ENCODE measurements at regions not wholly inside any gene's neighbourhood (a gene's known extent, or its start where the extent isn't known, plus 50 kb on each side); places are given as distances from the start of the nearest gene placed in this dataset.
"Not testable (repeated sequence)": the region's sequence is repeated elsewhere in the genome, so short reads cannot be mapped to it uniquely, and the experiment has no call there.

DNA sequence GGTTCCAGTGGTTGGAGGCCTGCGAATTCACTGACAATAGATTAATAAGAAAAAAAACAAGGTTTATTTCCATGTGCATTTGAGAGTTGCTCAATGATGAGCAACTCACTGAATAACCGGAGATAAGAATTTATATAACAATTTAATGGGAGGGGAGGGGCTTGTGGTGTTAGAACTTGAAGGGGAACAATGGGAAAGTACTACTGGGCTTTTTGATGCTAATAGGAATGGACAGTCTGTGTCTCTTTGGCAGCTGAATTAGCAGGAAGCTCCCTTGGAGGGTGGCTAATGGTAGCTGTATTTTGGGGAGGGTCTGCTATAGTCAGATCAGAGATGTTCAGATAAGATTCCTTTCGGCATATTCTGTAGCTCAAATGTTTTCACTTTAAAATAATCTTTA, 62.4 kb upstream of the GMDS start:
- Histone ChIP-seq H3K27me3 (replicated peaks in 2 of 5; ENCODE audit: control insufficient read depth in 4 of 5, insufficient read depth in 5 of 5, low read length in 4 of 5) (no peaks in the 10 kb centered on the region), H3K36me3 (ENCODE audit: control insufficient read depth in 4 of 4, insufficient read depth in 4 of 4, low read length in 3 of 4) (peaks cover 0 to 3% (median under 1%) of the 10 kb centered on the region in 4 experiments), H3K4me1 (ENCODE audit: control extremely low read depth in 1 of 4, control insufficient read depth in 4 of 4, insufficient read depth in 4 of 4, low read length in 3 of 4) (no peaks in the 10 kb centered on the region), H3K27ac (ENCODE audit: insufficient read depth in 1 of 2, low read depth in 1 of 2, low read length in 2 of 2, poor library complexity in 1 of 2, severe bottlenecking in 2 of 2) (no peak overlapping the region), H3K4me3 (ENCODE audit: control insufficient read depth in 1 of 7, extremely low read depth in 1 of 7, insufficient read depth in 4 of 7, low read depth in 2 of 7, low read length in 6 of 7) (no peak overlapping the region), H3K9me3 (ENCODE audit: control extremely low read depth in 1 of 5, control insufficient read depth in 4 of 5, insufficient read depth in 2 of 5, low read depth in 1 of 5, low read length in 4 of 5) (peaks cover 0 to 15% (median 0%) of the 10 kb centered on the region in 5 experiments)
- DNase-seq: no peak
- ChIA-PET POLR2A (no interaction called here), CTCF (no interaction called here)
- 100% methylated on average over 1 of the region's 3 CpGs for WGBS (ENCODE audit: insufficient coverage)

DNA sequence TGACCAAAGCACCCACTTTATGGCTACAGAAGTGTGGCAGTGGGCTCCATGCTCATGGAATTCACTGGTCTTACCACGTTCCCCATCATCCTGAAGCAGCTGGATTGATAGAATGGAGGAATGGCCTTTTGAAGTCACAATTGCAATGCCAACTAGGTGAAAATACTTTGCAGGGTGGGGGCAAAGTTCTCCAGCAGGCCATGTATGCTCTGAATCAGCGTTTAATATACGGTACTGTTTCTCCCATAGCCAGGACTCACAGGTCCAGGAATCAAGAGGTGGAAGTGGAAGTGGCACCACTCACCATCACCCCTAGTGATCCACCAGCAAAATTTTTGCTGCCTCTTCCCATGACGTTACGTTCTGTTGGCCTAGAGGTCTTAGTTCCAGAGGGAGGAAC, 60.5 kb upstream of the GMDS start:
- no peak overlapping the region for H3K27ac ChIP-seq (ENCODE audit: insufficient read depth in 1 of 2, low read depth in 1 of 2, low read length in 2 of 2, poor library complexity in 1 of 2, severe bottlenecking in 2 of 2)
- 100% methylated on average over 3 of the region's 5 CpGs for WGBS (ENCODE audit: insufficient coverage)
- peaks cover 0 to 15% (median 0%) of the 10 kb centered on the region in 5 experiments for H3K9me3 ChIP-seq (ENCODE audit: control extremely low read depth in 1 of 5, control insufficient read depth in 4 of 5, insufficient read depth in 2 of 5, low read depth in 1 of 5, low read length in 4 of 5)
- no peaks in the 10 kb centered on the region for H3K36me3 ChIP-seq (ENCODE audit: control insufficient read depth in 4 of 4, insufficient read depth in 4 of 4, low read length in 3 of 4)
- no peaks in the 10 kb centered on the region for H3K27me3 ChIP-seq (replicated peaks in 2 of 5; ENCODE audit: control insufficient read depth in 4 of 5, insufficient read depth in 5 of 5, low read length in 4 of 5)
- no peak overlapping the region for H3K4me3 ChIP-seq (ENCODE audit: control insufficient read depth in 1 of 7, extremely low read depth in 1 of 7, insufficient read depth in 4 of 7, low read depth in 2 of 7, low read length in 6 of 7)
- ChIA-PET POLR2A (no interaction called here), CTCF (no interaction called here)
- no peak for DNase-seq
- H3K4me1 ChIP-seq (ENCODE audit: control extremely low read depth in 1 of 4, control insufficient read depth in 4 of 4, insufficient read depth in 4 of 4, low read length in 3 of 4): no peaks in the 10 kb centered on the region

DNA sequence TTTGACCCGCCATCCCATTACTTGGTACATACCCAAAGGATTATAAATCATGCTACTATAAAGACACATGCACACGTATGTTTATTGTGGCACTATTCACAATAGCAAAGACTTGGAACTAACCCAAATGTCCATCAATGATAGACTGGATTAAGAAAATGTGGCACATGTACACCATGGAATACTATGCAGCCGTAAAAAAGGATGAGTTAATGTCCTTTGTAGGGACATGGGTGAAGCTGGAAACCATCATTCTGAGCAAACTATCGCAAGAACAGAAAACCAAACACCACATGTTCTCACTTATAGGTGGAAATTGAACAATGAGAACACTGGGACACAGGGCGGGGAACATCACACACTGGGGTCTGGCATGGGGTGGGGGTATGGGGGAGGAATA, 57.1 kb upstream of the GMDS start:
- CTCF ChIA-PET; H3K4me3 ChIP-seq (ENCODE audit: control insufficient read depth in 1 of 7, extremely low read depth in 1 of 7, insufficient read depth in 4 of 7, low read depth in 2 of 7, low read length in 6 of 7); H3K27ac ChIP-seq (ENCODE audit: insufficient read depth in 1 of 2, low read depth in 1 of 2, low read length in 2 of 2, poor library complexity in 1 of 2, severe bottlenecking in 2 of 2); POLR2A ChIA-PET; H3K36me3 ChIP-seq (ENCODE audit: control insufficient read depth in 4 of 4, insufficient read depth in 4 of 4, low read length in 3 of 4); H3K27me3 ChIP-seq (replicated peaks in 2 of 5; ENCODE audit: control insufficient read depth in 4 of 5, insufficient read depth in 5 of 5, low read length in 4 of 5); DNase-seq; H3K4me1 ChIP-seq (ENCODE audit: control extremely low read depth in 1 of 4, control insufficient read depth in 4 of 4, insufficient read depth in 4 of 4, low read length in 3 of 4): not testable (repeated sequence)
- H3K9me3 ChIP-seq (ENCODE audit: control extremely low read depth in 1 of 5, control insufficient read depth in 4 of 5, insufficient read depth in 2 of 5, low read depth in 1 of 5, low read length in 4 of 5): peaks cover 0 to 28% (median 3%) of the 10 kb centered on the region in 5 experiments
- 100% methylated on average over 1 of the region's 5 CpGs for WGBS (ENCODE audit: insufficient coverage)

DNA sequence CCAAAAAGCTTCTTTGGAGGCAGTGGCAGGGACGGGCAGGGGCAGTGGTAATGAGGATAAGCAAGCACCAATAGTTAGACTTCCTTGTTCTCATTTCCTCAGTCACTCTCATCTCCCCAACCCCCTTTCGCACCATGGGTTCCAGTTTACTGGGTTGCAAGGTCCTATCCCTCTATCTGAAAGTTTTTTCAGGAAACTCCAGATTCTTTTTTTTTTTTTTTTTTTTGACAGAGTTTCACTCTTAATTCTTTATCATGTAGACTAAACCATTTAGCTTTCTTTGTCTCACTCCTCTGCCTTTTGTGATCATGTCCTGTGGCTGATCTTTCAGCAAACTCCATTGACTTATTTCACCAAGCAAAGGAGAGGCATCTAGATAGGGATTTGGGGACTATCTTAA, 51.4 kb upstream of the GMDS start:
- 100% methylated on average over 1 of the region's 2 CpGs for WGBS (ENCODE audit: insufficient coverage)
- peaks cover 6 to 45% (median 15%) of the 10 kb centered on the region in 5 experiments for H3K9me3 ChIP-seq (ENCODE audit: control extremely low read depth in 1 of 5, control insufficient read depth in 4 of 5, insufficient read depth in 2 of 5, low read depth in 1 of 5, low read length in 4 of 5)

More for the DNA sequence above, 51.4 kb upstream of the GMDS start:
- Histone ChIP-seq H3K27ac (ENCODE audit: insufficient read depth in 1 of 2, low read depth in 1 of 2, low read length in 2 of 2, poor library complexity in 1 of 2, severe bottlenecking in 2 of 2) (no peak overlapping the region), H3K4me1 (ENCODE audit: control extremely low read depth in 1 of 4, control insufficient read depth in 4 of 4, insufficient read depth in 4 of 4, low read length in 3 of 4) (no peaks in the 10 kb centered on the region), H3K36me3 (ENCODE audit: control insufficient read depth in 4 of 4, insufficient read depth in 4 of 4, low read length in 3 of 4) (peaks cover 0 to 4% (median under 1%) of the 10 kb centered on the region in 4 experiments), H3K27me3 (replicated peaks in 2 of 5; ENCODE audit: control insufficient read depth in 4 of 5, insufficient read depth in 5 of 5, low read length in 4 of 5) (no peaks in the 10 kb centered on the region), H3K4me3 (ENCODE audit: control insufficient read depth in 1 of 7, extremely low read depth in 1 of 7, insufficient read depth in 4 of 7, low read depth in 2 of 7, low read length in 6 of 7) (no peak overlapping the region)
- ChIA-PET CTCF (no interaction called here), POLR2A (no interaction called here)
- DNase-seq: no peak
